Smooth muscle cell (in vitro differentiated cells): ENCODE measurements at regions not wholly inside any gene's neighbourhood (a gene's known extent, or its start where the extent isn't known, plus 50 kb on each side); places are given as distances from the start of the nearest gene placed in this dataset.
"Not testable (repeated sequence)": the region's sequence is repeated elsewhere in the genome, so short reads cannot be mapped to it uniquely, and the experiment has no call there.

Experiments
- DNase-seq: peaks from one replicate; lab custom pipeline; 2025; ENCODE audit not compliant: unreplicated experiment; lab: John Stamatoyannopoulos, UW
- H2AFZ ChIP-seq: fragments of 200-600 bp; sonication (generic); 2 replicates; pipeline ENCODE4 v1.6.0; 2016; ENCODE audit warnings: antibody characterized with exemption, low read depth, mild to moderate bottlenecking
- H3F3A ChIP-seq: fragments of 200-600 bp; sonication (generic); 2 replicates; pipeline ENCODE4 v1.6.0; 2017; ENCODE audit warnings: antibody characterized with exemption, low read depth
- H3K27ac ChIP-seq: fragments of 200-600 bp; sonication (generic); 2 replicates; pipeline ENCODE4 v1.5.1; 2016; ENCODE audit warnings: low read depth, mild to moderate bottlenecking
- H3K27me3 ChIP-seq: fragments of 200-600 bp; sonication (generic); 2 replicates; pipeline ENCODE4 v1.6.1; 2016; ENCODE audit warnings: low read depth, mild to moderate bottlenecking
- H3K36me3 ChIP-seq: fragments of 200-600 bp; sonication (generic); 2 replicates; pipeline ENCODE4 v1.5.1; 2016; ENCODE audit warnings: low read depth
- H3K4me1 ChIP-seq: fragments of 200-600 bp; sonication (generic); 2 replicates; pipeline ENCODE4 v1.5.1; 2016; ENCODE audit warnings: low read depth
- H3K4me2 ChIP-seq: fragments of 200-600 bp; sonication (generic); 2 replicates; pipeline ENCODE4 v1.6.0; 2016; ENCODE audit warnings: mild to moderate bottlenecking
- H3K4me3 ChIP-seq: fragments of 200-600 bp; sonication (generic); 2 replicates; pipeline ENCODE4 v1.5.1; 2016; ENCODE audit warnings: mild to moderate bottlenecking
- H3K79me2 ChIP-seq: fragments of 200-600 bp; sonication (generic); 2 replicates; pipeline ENCODE4 v1.6.0; 2016; ENCODE audit warnings: low read depth, mild to moderate bottlenecking
- H3K9ac ChIP-seq: fragments of 200-600 bp; sonication (generic); 2 replicates; pipeline ENCODE4 v1.6.0; 2016; ENCODE audit warnings: low read depth
- H3K9me3 ChIP-seq: fragments of 200-600 bp; sonication (generic); replicated peaks from 2 replicates; pipeline ENCODE4 v1.5.1; 2016; ENCODE audit warnings: low read depth
- H4K20me1 ChIP-seq: fragments of 200-600 bp; sonication (generic); 2 replicates; pipeline ENCODE4 v1.6.0; 2016; ENCODE audit warnings: low read depth
- WGBS: methylation state at CpG from one replicate; pipeline ENCODE4 v1.1.7; 2016; ENCODE audit warnings: low lambda C conversion rate; 5-methylcytosine and 5-hydroxymethylcytosine counted together

DNA sequence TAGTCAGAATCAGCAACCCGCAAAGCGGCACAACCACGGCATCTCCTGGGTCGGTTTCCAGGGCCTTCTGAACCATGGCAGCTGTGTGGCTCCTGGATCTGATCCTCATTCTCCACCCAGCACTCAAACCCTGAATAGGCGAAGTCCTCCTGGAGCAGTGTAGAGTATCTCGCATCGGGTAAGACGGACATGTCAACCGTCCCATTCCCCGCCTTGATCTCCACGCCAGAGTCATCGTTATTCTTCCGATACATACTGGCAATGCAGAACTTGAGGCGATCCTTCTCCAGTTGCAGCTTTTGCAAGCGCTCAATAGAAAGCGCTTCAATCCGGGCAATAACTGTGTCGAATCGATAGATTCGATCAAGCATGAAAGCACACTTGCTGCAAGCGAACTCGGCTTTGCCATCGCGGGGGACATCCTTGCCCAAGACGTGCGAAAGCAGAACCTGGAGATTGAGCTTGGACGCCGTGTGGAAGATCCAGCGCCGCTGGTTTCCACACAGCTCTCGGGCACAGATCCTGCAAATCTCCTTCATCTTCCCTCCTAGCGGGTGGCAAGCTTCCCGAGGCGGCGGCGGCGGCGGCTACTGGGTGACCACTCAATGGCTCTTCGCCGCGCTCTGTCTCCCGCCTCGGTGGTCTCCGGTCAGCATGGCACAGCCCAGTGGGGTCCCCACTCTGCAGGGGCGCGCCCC lies 142.9 kb downstream of the NBPF8 start:
- not testable (repeated sequence) for H3K27ac ChIP-seq, H4K20me1 ChIP-seq, H3F3A ChIP-seq, H2AFZ ChIP-seq, H3K36me3 ChIP-seq, DNase-seq, H3K9ac ChIP-seq, H3K27me3 ChIP-seq, H3K9me3 ChIP-seq, H3K4me1 ChIP-seq
- whole genome bisulfite sequencing, result 4% methylated on average over 9 of the region's 46 CpGs
- Histone ChIP-seq H3K4me3 (peak overlapping the region; percentile 52), H3K79me2 (peaks cover 17% of the 10 kb centered on the region), H3K4me2 (peak overlapping the region; percentile 83)

DNA sequence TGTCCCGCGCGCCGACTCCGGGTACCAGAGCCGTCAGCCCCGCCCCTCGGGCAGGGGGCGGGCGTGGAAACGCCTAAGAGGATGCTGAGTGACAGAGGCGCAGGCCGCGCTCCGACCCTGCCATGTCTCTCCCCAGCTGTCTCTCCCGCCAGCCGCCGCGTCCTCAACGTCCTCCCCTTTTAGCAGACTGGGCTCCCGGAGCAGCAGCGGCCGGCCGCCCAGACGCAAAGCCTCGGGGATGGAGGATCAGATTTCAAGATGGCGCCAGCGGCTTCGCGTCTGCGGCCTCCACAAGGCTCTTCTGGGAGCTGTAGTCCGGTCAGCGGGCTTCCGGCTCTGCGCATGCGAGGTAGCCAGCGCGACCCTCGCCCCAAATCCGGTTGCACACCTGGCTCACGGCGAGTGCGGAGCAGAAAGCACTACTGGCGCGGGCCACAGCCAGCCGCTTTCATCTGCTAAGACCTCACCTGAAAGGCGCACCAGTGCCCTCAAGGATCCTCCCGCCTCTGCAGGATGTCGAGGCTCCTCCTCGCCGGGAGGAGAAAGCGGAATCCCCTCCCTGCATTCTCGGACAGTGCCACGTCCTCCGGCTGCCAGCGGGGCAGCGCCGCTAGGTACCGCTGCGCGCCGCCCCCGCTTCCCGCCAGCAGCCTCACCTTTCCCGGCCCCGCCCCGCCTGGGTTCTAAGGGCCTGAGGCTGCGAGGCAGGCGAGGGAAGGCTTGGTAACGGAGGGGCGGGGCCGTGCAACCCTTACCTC lies 143.6 kb downstream of the NBPF8 start:
- H3K9ac ChIP-seq, H3F3A ChIP-seq, H3K4me1 ChIP-seq, H2AFZ ChIP-seq, H3K27me3 ChIP-seq, H3K27ac ChIP-seq, H4K20me1 ChIP-seq, H3K36me3 ChIP-seq, H3K9me3 ChIP-seq, H3K4me2 ChIP-seq: not testable (repeated sequence)
- DNase-seq, result peak; percentile 30
- Histone ChIP-seq H3K4me3 (peak overlapping the region; percentile 40), H3K79me2 (peaks cover 17% of the 10 kb centered on the region)
- under 1% methylated on average over 25 of the region's 72 CpGs for WGBS

DNA sequence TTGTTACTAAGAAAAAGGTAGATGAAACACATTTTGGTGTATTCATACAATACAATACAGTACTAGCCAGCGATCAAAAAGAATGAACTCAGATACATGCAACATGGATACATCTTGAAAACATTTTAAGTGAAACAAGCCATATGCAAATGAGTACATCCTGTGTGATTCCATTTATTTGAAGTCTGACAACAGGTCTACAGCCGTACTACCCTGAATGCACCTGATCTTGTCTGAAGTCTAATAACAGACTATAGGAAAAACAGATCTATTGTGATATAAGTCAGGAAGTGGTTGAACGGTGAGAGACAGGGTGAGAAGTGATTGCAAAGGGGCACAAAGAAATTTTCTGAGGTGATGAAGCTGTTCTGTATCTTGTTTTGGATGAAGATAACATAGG lies 146.9 kb downstream of the NBPF8 start:
- H3K4me2 ChIP-seq, H3K9ac ChIP-seq, H4K20me1 ChIP-seq, H3K4me3 ChIP-seq, H3K79me2 ChIP-seq, H3K36me3 ChIP-seq, H2AFZ ChIP-seq, DNase-seq, H3F3A ChIP-seq, H3K4me1 ChIP-seq, H3K9me3 ChIP-seq, H3K27ac ChIP-seq, H3K27me3 ChIP-seq: not testable (repeated sequence)
- WGBS, result 85% methylated on average over 3 of the region's 3 CpGs

DNA sequence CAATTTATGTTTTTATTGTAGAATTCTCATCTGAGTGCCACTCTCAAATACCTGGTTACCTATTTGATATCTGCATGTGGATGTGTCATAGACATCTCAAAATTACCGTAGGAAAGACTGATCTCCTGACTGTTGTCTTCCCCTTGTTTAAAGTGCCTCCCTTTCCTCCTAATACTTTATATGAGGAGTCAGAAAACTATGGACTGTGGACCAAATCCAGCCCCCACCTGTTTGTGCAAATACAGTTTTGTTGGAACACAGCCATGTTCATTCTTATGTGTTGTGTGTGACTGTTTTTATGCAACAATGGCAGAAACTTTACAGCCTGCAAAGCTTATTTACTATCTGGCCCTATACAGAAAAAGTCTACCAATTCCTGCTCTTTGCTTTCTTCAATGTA lies 150.6 kb downstream of the NBPF8 start:
- H3K27ac ChIP-seq, H3K4me3 ChIP-seq, H3K4me1 ChIP-seq, H3K9me3 ChIP-seq, H3K27me3 ChIP-seq, H2AFZ ChIP-seq, H4K20me1 ChIP-seq, H3F3A ChIP-seq, H3K79me2 ChIP-seq, DNase-seq, H3K4me2 ChIP-seq, H3K9ac ChIP-seq, H3K36me3 ChIP-seq: not testable (repeated sequence)
- no CpG with 5 or more reads among the region's 1 CpG for WGBS

DNA sequence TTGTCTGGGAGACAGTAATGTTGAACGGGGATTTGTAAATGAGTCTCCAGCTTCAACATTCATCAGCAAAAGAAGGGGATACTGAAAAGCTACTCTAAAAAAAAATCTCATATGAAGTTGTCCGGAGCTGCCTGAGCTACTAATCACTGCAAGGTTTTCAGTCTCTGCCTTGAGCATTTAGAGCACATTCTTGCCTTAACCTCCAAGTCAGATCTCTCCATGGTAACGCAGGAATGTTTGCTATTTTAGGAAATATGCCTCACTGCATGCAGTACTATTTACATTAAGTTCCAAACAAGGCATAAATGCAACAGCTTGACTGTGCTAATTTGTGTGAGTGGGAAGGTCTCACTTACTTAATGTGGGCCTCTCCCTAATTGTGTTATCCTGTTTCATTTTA lies 152.8 kb downstream of the NBPF8 start:
- not testable (repeated sequence) for H2AFZ ChIP-seq, H3K4me3 ChIP-seq, DNase-seq, H3F3A ChIP-seq, H3K27me3 ChIP-seq, H3K9me3 ChIP-seq, H3K9ac ChIP-seq, H3K36me3 ChIP-seq, H3K4me1 ChIP-seq, H4K20me1 ChIP-seq, H3K4me2 ChIP-seq, H3K79me2 ChIP-seq
- WGBS, result no CpG with 5 or more reads among the region's 3 CpGs
- H3K27ac ChIP-seq, result peak overlapping the region; percentile 67

DNA sequence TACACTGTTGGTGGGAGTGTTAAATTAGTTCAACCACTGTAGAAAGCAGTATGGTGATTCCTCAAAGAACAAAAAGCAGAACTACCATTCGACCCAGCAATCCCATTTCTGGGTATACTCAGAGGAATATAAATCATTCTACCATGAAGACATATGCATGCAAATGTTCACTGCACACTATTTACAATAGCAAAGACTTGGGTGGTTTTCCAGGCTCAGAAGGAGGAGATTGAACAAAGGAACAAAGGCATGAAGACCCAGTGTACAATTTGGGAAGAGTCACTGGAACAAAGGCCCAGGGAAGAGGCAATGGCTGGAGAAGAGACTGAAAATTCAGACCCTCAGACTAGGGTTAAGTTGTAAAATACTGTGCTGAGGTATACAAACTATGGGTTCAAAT lies 148.5 kb upstream of the NBPF26 start:
- WGBS, result no CpG with 5 or more reads among the region's 1 CpG
- H3K9me3 ChIP-seq, H3K4me1 ChIP-seq, H3K27me3 ChIP-seq, DNase-seq, H3K4me2 ChIP-seq, H3K4me3 ChIP-seq, H3F3A ChIP-seq, H4K20me1 ChIP-seq, H3K9ac ChIP-seq, H3K79me2 ChIP-seq, H3K27ac ChIP-seq, H2AFZ ChIP-seq, H3K36me3 ChIP-seq: not testable (repeated sequence)

DNA sequence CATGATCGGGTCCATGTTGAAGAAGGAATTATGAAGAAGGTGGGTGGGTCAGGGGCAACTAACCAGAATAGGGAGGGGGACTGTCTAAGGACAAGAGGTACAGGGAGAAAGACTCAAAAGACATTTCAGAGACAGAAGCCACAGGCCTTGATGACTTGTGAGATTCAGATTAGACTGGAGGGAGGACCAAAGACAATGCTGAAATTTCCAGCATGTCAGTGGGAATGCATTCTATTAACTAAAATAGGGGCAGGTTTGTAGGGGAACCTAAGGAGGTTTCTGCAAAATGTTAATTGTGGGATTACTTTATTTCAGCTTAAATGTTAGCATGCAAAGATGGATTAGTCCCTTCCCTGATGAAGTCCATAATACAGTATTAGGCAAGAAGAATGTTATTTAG lies 141.6 kb upstream of the NBPF26 start:
- H3F3A ChIP-seq, H3K4me1 ChIP-seq, H3K27ac ChIP-seq, H4K20me1 ChIP-seq, H3K4me2 ChIP-seq, H3K9me3 ChIP-seq, H3K9ac ChIP-seq, DNase-seq, H3K27me3 ChIP-seq, H3K36me3 ChIP-seq, H2AFZ ChIP-seq, H3K79me2 ChIP-seq, H3K4me3 ChIP-seq: not testable (repeated sequence)
- no CpG with 5 or more reads among the region's 1 CpG for WGBS

DNA sequence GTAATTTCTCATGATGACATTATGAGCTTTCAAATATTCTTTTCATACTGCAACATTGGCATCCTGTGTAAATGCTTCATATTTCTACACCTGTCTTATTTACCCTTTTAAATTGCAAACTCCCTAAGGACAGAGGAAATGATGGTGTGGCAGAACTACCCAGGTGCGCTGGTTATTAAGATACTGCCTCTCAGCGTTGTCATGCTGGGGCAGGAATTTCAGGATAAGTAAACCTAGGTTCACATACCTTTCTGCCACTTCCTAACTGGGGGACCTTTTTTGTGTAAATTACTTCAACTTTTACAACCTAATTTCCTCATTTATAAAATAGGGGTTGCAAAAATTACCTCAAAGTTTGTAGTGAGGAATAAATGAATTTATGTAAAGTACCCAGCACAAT lies 137.7 kb upstream of the NBPF26 start:
- not testable (repeated sequence) for H3K4me2 ChIP-seq, H3K27ac ChIP-seq, H3K9ac ChIP-seq, H2AFZ ChIP-seq, H3K79me2 ChIP-seq, H4K20me1 ChIP-seq, H3F3A ChIP-seq, H3K36me3 ChIP-seq, H3K4me3 ChIP-seq, H3K4me1 ChIP-seq, DNase-seq, H3K9me3 ChIP-seq, H3K27me3 ChIP-seq
- WGBS, result no CpG with 5 or more reads among the region's 2 CpGs
